ENCODE measurements at regions not wholly inside any gene's neighbourhood (a gene's known extent, or its start where the extent isn't known, plus 50 kb on each side); places are given as distances from the start of the nearest gene placed in this dataset.
"Not testable (repeated sequence)": the region's sequence is repeated elsewhere in the genome, so short reads cannot be mapped to it uniquely, and the experiment has no call there.

- DNase-seq (ENCODE audit: low read depth), result peak; percentile 5
Measured at GRCh38 chr13:86856991-86857390, 814.2 kb upstream of the SLITRK5 start.

- DNase-seq (ENCODE audit: low read depth), result no peak
Measured at GRCh38 chr13:86858216-86858615, 813.0 kb upstream of the SLITRK5 start.

GRCh38 chr13:86862137-86862536 is 809.0 kb upstream of the SLITRK5 start:
- DNase-seq (ENCODE audit: low read depth), result no peak

- DNase-seq (ENCODE audit: low read depth), result no peak
Measured at GRCh38 chr13:86864376-86864775, 806.8 kb upstream of the SLITRK5 start.

GRCh38 chr13:86870444-86870843 is 800.7 kb upstream of the SLITRK5 start:
- peak; percentile 1 for DNase-seq (ENCODE audit: low read depth)

GRCh38 chr13:86877441-86877840 is 793.7 kb upstream of the SLITRK5 start:
- DNase-seq (ENCODE audit: low read depth), result no peak

GRCh38 chr13:86878781-86879180 is 792.4 kb upstream of the SLITRK5 start:
- DNase-seq (ENCODE audit: low read depth), result no peak

GRCh38 chr13:86881390-86881789 is 789.8 kb upstream of the SLITRK5 start:
- DNase-seq (ENCODE audit: low read depth), result no peak

- no peak for DNase-seq (ENCODE audit: low read depth)
Measured at GRCh38 chr13:86882107-86882506, 789.1 kb upstream of the SLITRK5 start.

GRCh38 chr13:86882835-86883234 is 788.3 kb upstream of the SLITRK5 start:
- no peak for DNase-seq (ENCODE audit: low read depth)

GRCh38 chr13:86892330-86892729 is 778.8 kb upstream of the SLITRK5 start:
- DNase-seq (ENCODE audit: low read depth), result no peak

GRCh38 chr13:86900906-86901305 is 770.3 kb upstream of the SLITRK5 start:
- DNase-seq (ENCODE audit: low read depth), result no peak

GRCh38 chr13:86906127-86906874 is 764.9 kb upstream of the SLITRK5 start:
- DNase-seq (ENCODE audit: low read depth), result no peak

GRCh38 chr13:86907156-86907555 is 764.0 kb upstream of the SLITRK5 start:
- DNase-seq (ENCODE audit: low read depth), result no peak

- DNase-seq (ENCODE audit: low read depth), result no peak
Measured at GRCh38 chr13:86909318-86909717, 761.9 kb upstream of the SLITRK5 start.

- DNase-seq (ENCODE audit: low read depth), result no peak
Measured at GRCh38 chr13:86914757-86915156, 756.4 kb upstream of the SLITRK5 start.

- DNase-seq (ENCODE audit: low read depth), result not testable (repeated sequence)
Measured at GRCh38 chr13:86917438-86917837, 753.7 kb upstream of the SLITRK5 start.

- DNase-seq (ENCODE audit: low read depth), result no peak
Measured at GRCh38 chr13:86918682-86919081, 752.5 kb upstream of the SLITRK5 start.

- no peak for DNase-seq (ENCODE audit: low read depth)
Measured at GRCh38 chr13:86920961-86921360, 750.2 kb upstream of the SLITRK5 start.

- no peak for DNase-seq (ENCODE audit: low read depth)
Measured at GRCh38 chr13:86922936-86923335, 748.2 kb upstream of the SLITRK5 start.

- not testable (repeated sequence) for DNase-seq (ENCODE audit: low read depth)
Measured at GRCh38 chr13:86926916-86927315, 744.3 kb upstream of the SLITRK5 start.

GRCh38 chr13:86932776-86933334 is 738.3 kb upstream of the SLITRK5 start:
- no peak for DNase-seq (ENCODE audit: low read depth)

- DNase-seq (ENCODE audit: low read depth), result no peak
Measured at GRCh38 chr13:86933676-86934075, 737.5 kb upstream of the SLITRK5 start.

GRCh38 chr13:86937316-86937715 is 733.9 kb upstream of the SLITRK5 start:
- no peak for DNase-seq (ENCODE audit: low read depth)

All from RPMI7951 (cell line).